Esophagus muscularis mucosa (tissue), 4 donors: ENCODE measurements at regions not wholly inside any gene's neighbourhood (a gene's known extent, or its start where the extent isn't known, plus 50 kb on each side); places are given as distances from the start of the nearest gene placed in this dataset.

Experiments used
- EP300 ChIP-seq: sonication (generic); formaldehyde crosslinking; IDR thresholded peaks from one replicate; pipeline ENCODE4 v1.6.1; 2017; ENCODE audit warnings: antibody characterized with exemption
- POLR2A ChIP-seq: fragments of 450-650 bp; IDR thresholded peaks from one replicate; pipeline ENCODE4 v1.6.1; 2017; ENCODE audit warnings: antibody characterized with exemption, moderate library complexity, mild to moderate bottlenecking, low read depth
- POLR2AphosphoS5 ChIP-seq, 2 donors: sonication (generic); formaldehyde crosslinking; IDR thresholded peaks; one replicate each; pipeline ENCODE4 v1.6.1; 2017; ENCODE audit warnings: antibody characterized with exemption in 2 of 2
- TF ChIP-seq, protein P1 (sequence below), 3 experiments: fragments of 200-600 bp in 2 of 3; fragments of 450-650 bp in 1 of 3; sonication (generic) in 2 of 3; IDR thresholded peaks; one replicate each; pipeline ENCODE4 v1.5.1; 2017 to 2019; ENCODE audit warnings: antibody characterized with exemption in 3 of 3, mild to moderate bottlenecking in 2 of 3, moderate library complexity in 1 of 3

DNA sequence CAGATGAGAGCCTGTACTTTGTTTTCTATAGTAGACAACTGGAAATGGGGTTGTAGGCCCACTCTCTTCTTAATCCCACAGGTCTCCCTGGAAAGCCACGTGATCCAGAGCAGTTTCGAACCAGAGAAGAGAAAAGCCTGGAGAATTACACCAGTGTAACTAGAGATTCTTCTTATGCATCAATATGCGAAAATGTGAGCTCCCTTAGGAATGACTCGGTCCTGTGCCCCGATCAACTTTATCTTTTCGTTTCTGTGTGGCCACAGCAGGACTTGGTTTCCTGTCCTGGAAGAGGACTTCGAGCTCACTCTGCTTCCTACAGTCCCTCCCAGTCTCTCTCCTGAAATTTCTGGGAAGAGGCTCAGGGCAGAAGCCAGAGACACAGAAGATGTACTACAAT, 73.8 kb upstream of the TPM1 start:
- TF ChIP-seq, protein P1, sequence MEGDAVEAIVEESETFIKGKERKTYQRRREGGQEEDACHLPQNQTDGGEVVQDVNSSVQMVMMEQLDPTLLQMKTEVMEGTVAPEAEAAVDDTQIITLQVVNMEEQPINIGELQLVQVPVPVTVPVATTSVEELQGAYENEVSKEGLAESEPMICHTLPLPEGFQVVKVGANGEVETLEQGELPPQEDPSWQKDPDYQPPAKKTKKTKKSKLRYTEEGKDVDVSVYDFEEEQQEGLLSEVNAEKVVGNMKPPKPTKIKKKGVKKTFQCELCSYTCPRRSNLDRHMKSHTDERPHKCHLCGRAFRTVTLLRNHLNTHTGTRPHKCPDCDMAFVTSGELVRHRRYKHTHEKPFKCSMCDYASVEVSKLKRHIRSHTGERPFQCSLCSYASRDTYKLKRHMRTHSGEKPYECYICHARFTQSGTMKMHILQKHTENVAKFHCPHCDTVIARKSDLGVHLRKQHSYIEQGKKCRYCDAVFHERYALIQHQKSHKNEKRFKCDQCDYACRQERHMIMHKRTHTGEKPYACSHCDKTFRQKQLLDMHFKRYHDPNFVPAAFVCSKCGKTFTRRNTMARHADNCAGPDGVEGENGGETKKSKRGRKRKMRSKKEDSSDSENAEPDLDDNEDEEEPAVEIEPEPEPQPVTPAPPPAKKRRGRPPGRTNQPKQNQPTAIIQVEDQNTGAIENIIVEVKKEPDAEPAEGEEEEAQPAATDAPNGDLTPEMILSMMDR (IDR thresholded peaks at IDR 0.05): no peak
- TF ChIP-seq POLR2A (no peak), EP300 (no peak), POLR2AphosphoS5 (IDR thresholded peaks at IDR 0.05) (no peak)
